NCI-H2081 (cell line): ENCODE measurements at regions not wholly inside any gene's neighbourhood (a gene's known extent, or its start where the extent isn't known, plus 50 kb on each side); places are given as distances from the start of the nearest gene placed in this dataset.
"Not testable (repeated sequence)": the region's sequence is repeated elsewhere in the genome, so short reads cannot be mapped to it uniquely, and the experiment has no call there.

Experiments used
- DNase-seq, 2 experiments: peaks; one replicate each; lab custom pipeline; 2025; lab: John Stamatoyannopoulos, UW

GRCh38 chr6:74953708-74954107 lies 252.1 kb downstream of the COL12A1 start:
- no peak for DNase-seq

- no peak for DNase-seq
These were observed 258.9 kb downstream of the COL12A1 start for GRCh38 chr6:74946961-74947360.

GRCh38 chr6:74942130-74942529 lies 263.7 kb downstream of the COL12A1 start:
- no peak for DNase-seq

- no peak for DNase-seq
These were observed 264.4 kb downstream of the COL12A1 start for GRCh38 chr6:74941424-74941823.

GRCh38 chr6:74939721-74940620 lies 265.9 kb downstream of the COL12A1 start:
- DNase-seq = no peak

- DNase-seq = no peak
These were observed 266.6 kb downstream of the COL12A1 start for GRCh38 chr6:74939151-74939708.

- DNase-seq = no peak
These were observed 267.9 kb downstream of the COL12A1 start for GRCh38 chr6:74937936-74938335.

- DNase-seq = no peak
These were observed 269.0 kb downstream of the COL12A1 start for GRCh38 chr6:74936886-74937285.

- DNase-seq = no peak
These were observed 273.5 kb downstream of the COL12A1 start for GRCh38 chr6:74932232-74932888.

GRCh38 chr6:74931558-74931957 lies 274.3 kb downstream of the COL12A1 start:
- DNase-seq = no peak

- no peak for DNase-seq
These were observed 277.6 kb downstream of the COL12A1 start for GRCh38 chr6:74928203-74928602.

- DNase-seq = no peak
These were observed 278.6 kb downstream of the COL12A1 start for GRCh38 chr6:74927299-74927698.

GRCh38 chr6:74925683-74926082 lies 280.2 kb downstream of the COL12A1 start:
- DNase-seq = no peak

GRCh38 chr6:74914888-74915287 lies 291.0 kb downstream of the COL12A1 start:
- no peak for DNase-seq

- no peak for DNase-seq
These were observed 293.6 kb downstream of the COL12A1 start for GRCh38 chr6:74912234-74912633.

GRCh38 chr6:74902846-74903245 lies 303.0 kb downstream of the COL12A1 start:
- no peak for DNase-seq

GRCh38 chr6:74902089-74902488 lies 303.8 kb downstream of the COL12A1 start:
- no peak for DNase-seq

- no peak for DNase-seq
These were observed 304.3 kb downstream of the COL12A1 start for GRCh38 chr6:74901576-74901975.

GRCh38 chr6:74899416-74899815 lies 306.4 kb downstream of the COL12A1 start:
- no peak for DNase-seq

GRCh38 chr6:74892091-74892490 lies 313.8 kb downstream of the COL12A1 start:
- no peak for DNase-seq

- DNase-seq = no peak
These were observed 314.5 kb downstream of the COL12A1 start for GRCh38 chr6:74891349-74891831.

GRCh38 chr6:74889635-74890034 lies 316.2 kb downstream of the COL12A1 start:
- DNase-seq = no peak

GRCh38 chr6:74888741-74889140 lies 317.1 kb downstream of the COL12A1 start:
- DNase-seq = not testable (repeated sequence)
